ENCODE measurements at regions not wholly inside any gene's neighbourhood (a gene's known extent, or its start where the extent isn't known, plus 50 kb on each side); places are given as distances from the start of the nearest gene placed in this dataset.

DNA sequence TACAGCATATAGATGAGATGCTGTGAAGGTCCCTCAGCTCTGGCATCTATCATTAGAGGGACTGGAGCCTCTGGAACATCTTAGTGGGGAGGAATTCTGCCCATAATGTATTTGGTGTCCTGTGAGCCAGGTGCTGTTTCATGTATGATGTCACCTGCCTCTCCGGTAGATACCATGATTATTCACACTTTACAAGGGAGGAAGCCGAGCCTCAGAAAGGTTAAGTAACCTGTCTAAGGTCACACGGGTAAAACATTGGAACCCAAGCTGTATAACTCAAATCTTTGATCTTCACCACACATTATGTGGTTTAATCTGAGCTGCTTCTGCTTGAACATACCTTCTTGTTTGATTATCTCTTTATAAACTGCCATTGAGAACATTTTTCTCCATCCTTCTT lies 442.8 kb downstream of the BCOR start:
- H3K4me1 Mint-ChIP-seq (ENCODE audit: low read depth in 2 of 2), result no peaks in the 10 kb centered on the region
- H3K9me3 Mint-ChIP-seq, result no peaks in the 10 kb centered on the region
- no peak overlapping the region for H3K27ac Mint-ChIP-seq
- no peak overlapping the region for H3K4me3 Mint-ChIP-seq
- ATAC-seq (replicated peaks) (no peak), DNase-seq (no peak)
- no peaks in the 10 kb centered on the region for H3K36me3 Mint-ChIP-seq (ENCODE audit: insufficient read depth)
- H3K27me3 Mint-ChIP-seq, result peaks cover 14 to 32% of the 10 kb centered on the region in 2 donors

DNA sequence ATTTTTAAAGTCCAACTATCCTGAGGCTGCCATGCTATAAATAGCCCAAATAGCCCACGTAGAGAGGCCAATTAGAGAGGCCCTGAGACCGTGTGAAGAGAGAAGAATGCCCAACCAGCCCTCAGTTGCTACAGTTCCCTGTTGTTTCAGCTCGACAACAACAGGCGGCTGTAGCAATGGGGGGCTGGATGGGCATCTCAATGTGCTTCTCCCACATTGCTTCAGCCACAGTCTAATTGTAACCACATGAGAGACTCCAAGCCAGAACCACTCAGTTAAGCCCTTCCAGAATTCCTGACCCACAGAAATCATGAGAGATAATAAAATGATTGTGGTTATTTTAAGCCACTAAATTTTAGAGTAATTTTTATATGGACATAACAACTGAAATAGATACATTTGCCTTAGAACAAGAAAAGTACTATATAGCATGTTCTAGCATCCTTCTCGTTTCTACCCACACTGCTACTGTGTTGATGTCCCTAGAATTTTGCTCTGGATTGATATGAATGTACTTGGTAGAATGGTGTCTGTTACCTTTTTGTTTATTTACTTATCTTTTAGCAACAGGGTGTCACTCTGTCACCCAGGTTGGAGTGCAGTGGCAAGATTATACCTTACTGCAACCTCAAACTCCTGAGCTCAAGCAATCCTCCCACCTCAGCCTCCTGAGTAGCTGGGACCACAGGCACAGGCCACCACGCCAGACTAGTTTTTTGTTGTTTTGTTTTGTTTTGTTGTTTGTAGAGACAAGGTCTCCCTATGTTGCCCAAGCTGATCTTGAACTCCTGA lies 436.4 kb downstream of the BCOR start:
- no peaks in the 10 kb centered on the region for H3K36me3 Mint-ChIP-seq (ENCODE audit: insufficient read depth)
- H3K4me3 Mint-ChIP-seq, result no peak overlapping the region
- no peak for ATAC-seq (replicated peaks)
- H3K27ac Mint-ChIP-seq, result no peak overlapping the region
- no peaks in the 10 kb centered on the region for H3K27me3 Mint-ChIP-seq
- no peaks in the 10 kb centered on the region for H3K9me3 Mint-ChIP-seq
- DNase-seq, result no peak
- no peaks in the 10 kb centered on the region for H3K4me1 Mint-ChIP-seq (ENCODE audit: low read depth in 2 of 2)

- no peaks in the 10 kb centered on the region for H3K4me1 Mint-ChIP-seq (ENCODE audit: low read depth in 2 of 2)
- no peaks in the 10 kb centered on the region for H3K9me3 Mint-ChIP-seq
- no peak overlapping the region for H3K4me3 Mint-ChIP-seq
- no peak for ATAC-seq (replicated peaks)
- H3K27ac Mint-ChIP-seq, result no peak overlapping the region
- H3K27me3 Mint-ChIP-seq, result peaks cover 0 to 11% of the 10 kb centered on the region in 2 donors
- no peaks in the 10 kb centered on the region for H3K36me3 Mint-ChIP-seq (ENCODE audit: insufficient read depth)
- no peak for DNase-seq
These were observed 431.8 kb downstream of the BCOR start for GRCh38 chrX:39665830-39666518.

DNA sequence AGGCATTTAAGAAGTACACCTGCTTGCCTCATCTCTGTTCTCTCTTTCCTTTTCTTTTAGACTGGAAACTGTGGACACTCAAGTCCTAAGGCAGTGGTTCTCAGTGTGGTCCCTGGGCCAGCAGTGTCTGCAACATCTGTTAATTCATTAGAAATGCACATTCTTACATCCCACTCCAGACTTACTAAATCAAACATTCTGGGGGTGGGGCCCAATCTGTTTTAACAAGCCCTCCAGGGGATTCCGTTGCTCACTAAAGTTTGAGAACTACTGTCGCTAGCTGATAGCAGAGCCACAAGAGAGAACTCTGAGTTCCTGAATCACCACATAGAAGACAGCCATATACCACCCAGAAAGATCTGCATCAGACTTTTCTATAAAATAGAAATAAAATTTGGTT lies 430.6 kb downstream of the BCOR start:
- H3K27ac Mint-ChIP-seq, result no peak overlapping the region
- no peaks in the 10 kb centered on the region for H3K4me1 Mint-ChIP-seq (ENCODE audit: low read depth in 2 of 2)
- H3K4me3 Mint-ChIP-seq, result no peak overlapping the region
- DNase-seq, result no peak
- H3K36me3 Mint-ChIP-seq (ENCODE audit: insufficient read depth), result no peaks in the 10 kb centered on the region
- ATAC-seq (replicated peaks), result no peak
- peaks cover 6 to 23% of the 10 kb centered on the region in 2 donors for H3K27me3 Mint-ChIP-seq
- no peaks in the 10 kb centered on the region for H3K9me3 Mint-ChIP-seq

- Mint-ChIP-seq H3K9me3 (no peaks in the 10 kb centered on the region), H3K4me1 (ENCODE audit: low read depth in 2 of 2) (no peaks in the 10 kb centered on the region), H3K27ac (no peak overlapping the region), H3K4me3 (no peak overlapping the region), H3K36me3 (ENCODE audit: insufficient read depth) (no peaks in the 10 kb centered on the region), H3K27me3 (peaks cover 6 to 30% of the 10 kb centered on the region in 2 donors)
- ATAC-seq (replicated peaks) (no peak), DNase-seq (no peak)
These were observed 429.8 kb downstream of the BCOR start for GRCh38 chrX:39667736-39668482.

DNA sequence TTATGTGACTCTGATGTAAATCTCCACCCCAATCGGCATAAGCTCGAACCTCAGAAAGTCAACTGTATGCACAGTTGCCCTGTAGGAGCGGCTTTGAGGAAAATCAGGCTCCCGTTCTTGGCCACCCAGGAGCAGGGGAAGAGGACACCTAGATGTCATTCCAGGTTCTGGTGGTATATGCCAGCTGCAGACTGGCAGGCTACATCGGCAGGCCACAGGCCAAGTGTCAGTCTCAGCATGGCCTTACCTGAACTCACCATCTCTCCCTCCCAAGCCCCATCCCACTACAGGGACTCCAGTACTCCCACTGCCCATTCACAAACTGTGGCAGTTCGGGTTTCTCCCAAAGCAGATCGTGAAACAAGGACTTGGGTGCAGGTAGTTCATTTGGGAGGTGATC lies 428.1 kb downstream of the BCOR start:
- Mint-ChIP-seq H3K4me3 (no peak overlapping the region), H3K4me1 (ENCODE audit: low read depth in 2 of 2) (no peaks in the 10 kb centered on the region), H3K27ac (no peak overlapping the region), H3K36me3 (ENCODE audit: insufficient read depth) (no peaks in the 10 kb centered on the region), H3K9me3 (no peaks in the 10 kb centered on the region), H3K27me3 (peaks cover 6 to 38% of the 10 kb centered on the region in 2 donors)
- no peak for DNase-seq
- no peak for ATAC-seq (replicated peaks)

DNA sequence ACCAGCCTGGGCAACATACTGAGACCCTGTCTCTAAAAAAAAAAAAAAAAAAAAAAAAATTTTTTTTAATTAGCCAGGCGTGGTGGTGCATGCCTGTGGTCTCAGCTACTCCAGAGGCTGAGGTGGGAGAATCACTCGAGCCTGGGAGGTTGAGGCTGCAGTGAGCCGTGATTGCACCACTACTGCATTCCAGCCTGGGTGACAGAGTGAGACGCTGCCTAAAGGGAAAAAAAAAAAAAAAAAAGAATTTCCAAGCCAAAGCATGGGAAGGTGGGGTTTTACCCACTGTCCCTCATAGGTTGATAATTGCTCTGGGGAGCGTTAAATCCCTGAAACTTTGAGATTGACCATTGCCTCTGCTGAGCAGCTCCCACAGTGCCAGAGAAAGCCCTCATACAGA lies 427.5 kb downstream of the BCOR start:
- Mint-ChIP-seq H3K9me3 (no peaks in the 10 kb centered on the region), H3K36me3 (ENCODE audit: insufficient read depth) (no peaks in the 10 kb centered on the region), H3K27me3 (peaks cover 6 to 38% of the 10 kb centered on the region in 2 donors), H3K4me3 (no peak overlapping the region), H3K27ac (no peak overlapping the region), H3K4me1 (ENCODE audit: low read depth in 2 of 2) (no peaks in the 10 kb centered on the region)
- ATAC-seq (replicated peaks), result no peak
- DNase-seq, result no peak

GRCh38 chrX:39672405-39672804 lies 425.4 kb downstream of the BCOR start:
- Mint-ChIP-seq H3K4me1 (ENCODE audit: low read depth in 2 of 2) (no peaks in the 10 kb centered on the region), H3K9me3 (no peaks in the 10 kb centered on the region), H3K36me3 (ENCODE audit: insufficient read depth) (no peaks in the 10 kb centered on the region), H3K4me3 (no peak overlapping the region), H3K27ac (no peak overlapping the region), H3K27me3 (peaks cover 6 to 38% of the 10 kb centered on the region in 2 donors)
- ATAC-seq (replicated peaks) (no peak), DNase-seq (no peak)

DNA sequence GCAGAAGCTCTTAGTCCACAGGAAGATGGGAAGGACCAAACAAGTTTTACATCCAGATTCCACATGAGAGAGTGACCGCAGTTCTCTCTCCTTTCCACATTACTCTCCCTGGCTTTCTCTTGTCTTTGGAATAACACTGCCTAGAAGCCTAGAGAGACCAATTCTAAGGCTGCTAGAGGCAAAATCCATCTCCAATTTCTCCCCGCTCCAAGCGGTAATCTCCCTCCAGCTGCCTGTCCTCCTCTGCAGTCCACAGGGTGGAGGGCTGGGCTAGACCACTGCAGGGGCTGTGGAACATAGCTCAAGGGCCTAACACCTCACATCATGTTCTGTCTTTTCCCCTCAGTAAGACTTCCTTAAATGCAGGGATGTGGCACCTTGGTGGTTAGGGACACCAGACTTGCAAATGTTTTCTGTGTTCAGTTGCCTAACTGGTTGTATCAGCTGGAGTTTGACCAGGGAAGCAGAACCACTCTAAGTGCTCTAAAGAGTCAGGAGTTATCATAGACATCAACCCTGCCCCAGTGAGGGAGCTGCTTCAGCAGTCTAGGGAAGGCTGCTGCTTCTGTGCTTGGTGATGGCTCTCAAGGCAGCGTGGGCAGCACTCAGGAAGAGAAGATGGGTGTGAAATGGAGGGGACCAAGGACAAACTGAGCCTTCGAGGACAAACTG lies 423.1 kb downstream of the BCOR start:
- DNase-seq (no peak), ATAC-seq (replicated peaks) (no peak)
- Mint-ChIP-seq H3K4me3 (no peak overlapping the region), H3K9me3 (no peaks in the 10 kb centered on the region), H3K4me1 (ENCODE audit: low read depth in 2 of 2) (no peaks in the 10 kb centered on the region), H3K27me3 (peaks cover 6 to 29% of the 10 kb centered on the region in 2 donors), H3K36me3 (ENCODE audit: insufficient read depth) (no peaks in the 10 kb centered on the region), H3K27ac (no peak overlapping the region)

DNA sequence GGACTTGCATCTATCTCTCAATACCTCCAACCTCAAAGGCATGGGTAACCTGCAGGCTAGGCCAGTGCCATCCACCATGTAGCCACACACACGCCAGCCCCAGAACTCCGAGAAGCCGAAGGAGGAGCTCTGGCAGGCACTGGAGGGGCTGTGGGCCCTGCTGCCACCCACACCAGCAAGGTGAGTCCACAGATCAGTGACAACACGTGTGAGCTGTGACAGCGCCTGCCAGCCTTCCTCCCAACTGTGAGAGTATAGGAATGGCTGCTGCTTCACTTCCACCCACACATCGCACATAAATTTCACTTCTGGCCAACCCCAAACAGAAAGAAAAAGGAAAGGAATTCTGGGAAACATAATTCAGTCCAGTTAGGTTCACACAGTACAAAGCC lies 422.6 kb downstream of the BCOR start:
- DNase-seq, result no peak
- H3K4me1 Mint-ChIP-seq (ENCODE audit: low read depth in 2 of 2), result no peaks in the 10 kb centered on the region
- H3K27me3 Mint-ChIP-seq, result peaks cover 6 to 26% of the 10 kb centered on the region in 2 donors
- no peak for ATAC-seq (replicated peaks)
- no peak overlapping the region for H3K27ac Mint-ChIP-seq
- H3K9me3 Mint-ChIP-seq, result no peaks in the 10 kb centered on the region
- H3K4me3 Mint-ChIP-seq, result no peak overlapping the region
- H3K36me3 Mint-ChIP-seq (ENCODE audit: insufficient read depth), result no peaks in the 10 kb centered on the region

DNA sequence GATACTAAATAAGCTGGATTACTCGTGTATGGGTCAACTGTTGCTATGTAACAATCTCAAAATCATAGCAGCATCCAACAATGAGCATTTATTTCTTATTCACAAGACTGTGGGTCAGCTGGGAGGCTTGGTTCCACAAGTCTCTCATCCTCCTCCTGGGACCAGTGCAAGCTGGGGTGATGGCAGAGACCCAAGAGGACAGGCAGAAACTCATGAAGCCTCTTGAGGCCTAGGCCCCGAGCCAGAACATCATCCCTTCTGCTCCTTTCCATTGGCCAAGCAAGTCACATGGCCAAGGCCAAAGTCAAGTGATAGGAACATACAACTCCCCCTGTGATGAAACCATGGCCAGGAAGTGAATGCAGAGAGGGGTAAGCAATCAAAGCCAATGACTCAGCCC lies 422.1 kb downstream of the BCOR start:
- ATAC-seq (replicated peaks) (no peak), DNase-seq (no peak)
- H3K27me3 Mint-ChIP-seq, result peaks cover 6 to 26% of the 10 kb centered on the region in 2 donors
- H3K4me1 Mint-ChIP-seq (ENCODE audit: low read depth in 2 of 2), result no peaks in the 10 kb centered on the region
- no peaks in the 10 kb centered on the region for H3K36me3 Mint-ChIP-seq (ENCODE audit: insufficient read depth)
- no peak overlapping the region for H3K27ac Mint-ChIP-seq
- no peaks in the 10 kb centered on the region for H3K9me3 Mint-ChIP-seq
- H3K4me3 Mint-ChIP-seq, result no peak overlapping the region

DNA sequence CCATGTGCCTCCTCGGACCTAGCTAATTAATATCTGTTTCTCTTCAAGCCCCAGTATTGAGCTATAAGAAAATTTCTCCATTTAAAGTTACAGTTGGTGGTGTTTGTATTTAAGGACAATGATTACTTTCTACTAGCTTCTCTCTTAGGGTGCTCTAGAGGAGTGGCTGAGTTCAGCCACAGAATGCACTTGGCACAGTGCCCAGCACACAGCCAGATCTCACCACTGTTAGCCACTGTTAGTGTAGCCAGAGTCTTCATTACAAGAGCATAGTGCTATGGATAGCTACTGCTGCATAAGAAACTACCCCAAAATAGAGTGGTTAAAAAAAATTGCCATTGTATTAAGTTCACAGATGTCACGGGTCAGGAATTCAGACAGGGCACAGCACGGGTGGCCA lies 421.3 kb downstream of the BCOR start:
- ATAC-seq (replicated peaks), result no peak
- peaks cover 5 to 22% of the 10 kb centered on the region in 2 donors for H3K27me3 Mint-ChIP-seq
- no peaks in the 10 kb centered on the region for H3K36me3 Mint-ChIP-seq (ENCODE audit: insufficient read depth)
- H3K9me3 Mint-ChIP-seq, result no peaks in the 10 kb centered on the region
- no peak overlapping the region for H3K4me3 Mint-ChIP-seq
- DNase-seq, result no peak
- H3K27ac Mint-ChIP-seq, result no peak overlapping the region
- no peaks in the 10 kb centered on the region for H3K4me1 Mint-ChIP-seq (ENCODE audit: low read depth in 2 of 2)

DNA sequence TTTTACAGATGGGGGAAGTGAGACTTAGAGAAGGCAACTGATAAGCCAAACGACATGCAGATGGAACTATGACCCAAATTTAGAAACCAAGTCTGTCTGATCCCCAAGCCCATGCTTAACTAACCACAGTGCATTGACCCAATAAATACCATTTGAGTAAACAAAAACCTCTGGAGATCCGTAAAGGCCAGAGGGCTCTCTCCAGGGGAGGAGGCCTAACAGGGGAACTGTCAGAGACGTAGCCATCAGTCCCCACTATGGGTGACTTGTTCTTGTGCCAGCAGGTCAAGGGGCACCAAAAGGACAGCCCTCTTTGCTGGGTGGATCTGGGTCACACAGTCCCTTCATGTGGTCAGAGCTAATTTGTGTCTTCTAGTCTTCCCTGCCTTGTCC lies 420.2 kb downstream of the BCOR start:
- H3K4me1 Mint-ChIP-seq (ENCODE audit: low read depth in 2 of 2), result no peaks in the 10 kb centered on the region
- ATAC-seq (replicated peaks) (no peak), DNase-seq (no peak)
- H3K27me3 Mint-ChIP-seq, result peaks cover 0 to 11% of the 10 kb centered on the region in 2 donors
- no peaks in the 10 kb centered on the region for H3K9me3 Mint-ChIP-seq
- H3K4me3 Mint-ChIP-seq, result no peak overlapping the region
- H3K36me3 Mint-ChIP-seq (ENCODE audit: insufficient read depth), result no peaks in the 10 kb centered on the region
- no peak overlapping the region for H3K27ac Mint-ChIP-seq
